Vagina (tissue), 2 donors: ENCODE measurements at regions not wholly inside any gene's neighbourhood (a gene's known extent, or its start where the extent isn't known, plus 50 kb on each side); places are given as distances from the start of the nearest gene placed in this dataset.
"Not testable (repeated sequence)": the region's sequence is repeated elsewhere in the genome, so short reads cannot be mapped to it uniquely, and the experiment has no call there.

Experiments
- DNase-seq, 2 donors: peaks; one replicate each; pipeline ENCODE4 v3.0.0-alpha.2; 2017; ENCODE audit errors: extremely low spot score in 2 of 2
- H3K27ac ChIP-seq: fragments of 200-600 bp; sonication (generic); one replicate; pipeline ENCODE4 v1.5.1; 2019
- H3K27me3 ChIP-seq: fragments of 200-600 bp; sonication (generic); one replicate; pipeline ENCODE4 v1.5.1; 2019
- H3K36me3 ChIP-seq, 2 donors: fragments of 200-600 bp; sonication (generic); one replicate each; pipeline ENCODE4 v1.5.1; 2017 to 2019
- H3K4me1 ChIP-seq: fragments of 200-600 bp; sonication (generic); one replicate; pipeline ENCODE4 v1.5.1; 2019
- H3K4me3 ChIP-seq, 2 donors: fragments of 200-600 bp; sonication (generic); 1 replicate in 1 of 2; 2 replicates in 1 of 2; pipeline ENCODE4 v1.5.1; 2016 to 2019
- H3K9me3 ChIP-seq: fragments of 200-600 bp; sonication (generic); one replicate; pipeline ENCODE4 v1.5.1; 2019
- CTCF ChIP-seq, 3 experiments: fragments of 450-650 bp in 2 of 3; fragments of 200-600 bp in 1 of 3; sonication (generic) in 1 of 3; IDR thresholded peaks; one replicate each; pipeline ENCODE4 v1.5.1; 2017 to 2019; ENCODE audit warnings: antibody characterized with exemption in 3 of 3, mild to moderate bottlenecking in 2 of 3, moderate library complexity in 2 of 3
- POLR2A ChIP-seq, 2 donors: fragments of 450-650 bp; IDR thresholded peaks; one replicate each; pipeline ENCODE4 v1.6.1; 2017; ENCODE audit warnings: antibody characterized with exemption in 2 of 2, mild to moderate bottlenecking in 2 of 2, moderate library complexity in 2 of 2
- POLR2AphosphoS5 ChIP-seq, 2 donors: sonication (generic); formaldehyde crosslinking; IDR thresholded peaks; one replicate each; pipeline ENCODE4 v1.9.0; 2017; ENCODE audit warnings: antibody characterized with exemption in 2 of 2, mild to moderate bottlenecking in 2 of 2, low read depth in 1 of 2; ENCODE audit not compliant: insufficient read depth in 1 of 2
- intact Hi-C: fragments of 100-400 bp; cut with DNase I; formaldehyde crosslinking; loops from one replicate; pipeline ENCODE4 v1.15.1; 2023

- Histone ChIP-seq H3K9me3 (no peaks in the 10 kb centered on the region), H3K27ac (no peak overlapping the region), H3K4me1 (peaks cover 13% of the 10 kb centered on the region), H3K36me3 (no peaks in the 10 kb centered on the region), H3K4me3 (no peak overlapping the region), H3K27me3 (no peaks in the 10 kb centered on the region)
- TF ChIP-seq POLR2AphosphoS5 (IDR thresholded peaks at IDR 0.05; ENCODE audit: insufficient read depth in 1 of 2, low read depth in 1 of 2) (no peak), POLR2A (IDR thresholded peaks at IDR 0.05) (no peak)
- intact Hi-C loops, result no loop called here
- peak in 1 of 2 donors; percentile 47 for DNase-seq
These were observed 92.4 kb upstream of the HS3ST2 start for GRCh38 chr16:22721511-22722100.

DNA sequence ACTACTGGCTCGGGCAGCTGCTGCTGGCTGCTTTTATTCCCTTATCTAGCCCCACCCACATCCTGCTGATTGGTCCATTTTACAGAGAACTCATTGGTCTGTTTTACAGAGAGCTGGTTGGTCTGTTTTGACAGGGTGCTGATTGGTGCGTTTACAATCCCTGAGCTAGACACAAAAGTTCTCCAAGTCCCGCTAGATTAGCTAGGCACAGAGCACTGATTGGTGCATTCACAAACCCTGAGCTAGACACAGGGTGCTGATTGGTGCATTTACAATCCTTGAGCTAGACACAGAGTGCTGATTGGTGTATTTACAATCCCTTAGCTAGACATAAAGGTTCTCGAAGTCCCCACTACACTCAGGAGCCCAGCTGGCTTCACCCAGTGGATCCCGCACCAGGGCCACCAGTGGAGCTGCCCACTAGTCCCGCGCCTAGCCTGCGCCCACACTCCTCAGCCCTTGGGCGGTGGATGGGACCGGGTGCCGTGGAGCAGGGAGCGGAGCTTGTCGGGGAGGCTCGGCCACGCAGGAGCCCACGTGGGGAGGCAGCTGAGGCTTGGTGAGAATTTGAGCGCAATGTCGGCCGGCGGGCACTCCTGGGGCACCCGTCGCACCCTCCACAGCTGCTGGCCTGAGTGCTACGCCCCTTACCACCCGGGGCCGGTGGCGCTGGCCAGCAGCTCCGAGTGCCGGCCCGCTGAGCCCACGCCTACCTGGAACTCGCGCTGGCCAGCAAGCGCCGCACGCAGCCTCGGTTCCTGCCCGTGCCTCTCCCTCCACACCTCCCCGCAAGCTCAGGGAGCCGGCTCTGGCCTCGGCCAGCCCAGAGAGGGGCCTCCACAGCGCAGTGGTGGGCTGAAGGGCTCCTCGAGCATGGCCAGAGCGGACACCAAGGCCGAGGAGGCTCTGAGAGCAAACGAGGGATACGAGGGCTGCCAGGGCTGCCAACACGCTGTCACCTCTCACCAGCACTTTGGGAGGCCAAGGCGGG is 91.1 kb upstream of the HS3ST2 start:
- intact Hi-C loops, H3K27ac ChIP-seq, H3K27me3 ChIP-seq, H3K4me3 ChIP-seq, H3K36me3 ChIP-seq, H3K9me3 ChIP-seq: not testable (repeated sequence)
- peak in 1 of 2 donors; percentile 34 for DNase-seq
- H3K4me1 ChIP-seq, result peaks cover 13% of the 10 kb centered on the region

DNA sequence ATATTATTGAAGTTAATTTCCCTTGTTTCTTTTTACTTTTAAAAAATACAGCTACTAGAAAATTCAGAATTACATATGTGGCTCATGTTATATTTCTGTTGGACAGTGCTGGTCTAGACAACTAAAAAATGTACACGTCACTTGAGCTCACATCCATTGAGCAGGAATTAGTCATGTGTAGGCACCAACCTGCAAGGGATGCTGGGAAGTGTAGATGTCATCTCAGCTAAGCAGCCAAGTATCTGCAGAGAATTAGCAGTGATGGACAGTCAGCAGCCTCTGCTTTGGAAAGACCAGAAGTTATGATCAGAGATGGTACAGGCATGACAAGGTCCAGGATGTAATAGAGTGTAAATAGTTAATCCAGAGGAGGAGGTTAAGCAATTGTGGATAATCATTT is 87.1 kb upstream of the HS3ST2 start:
- no peak overlapping the region for H3K27ac ChIP-seq
- no peaks in the 10 kb centered on the region for H3K27me3 ChIP-seq
- no peak for DNase-seq
- no peak overlapping the region for H3K4me3 ChIP-seq
- TF ChIP-seq POLR2A (IDR thresholded peaks at IDR 0.05) (no peak), POLR2AphosphoS5 (IDR thresholded peaks at IDR 0.05; ENCODE audit: insufficient read depth in 1 of 2, low read depth in 1 of 2) (no peak), CTCF (IDR thresholded peaks at IDR 0.05) (no peak)
- no peaks in the 10 kb centered on the region for H3K36me3 ChIP-seq
- intact Hi-C loops, result no loop called here
- no peaks in the 10 kb centered on the region for H3K9me3 ChIP-seq
- H3K4me1 ChIP-seq, result no peaks in the 10 kb centered on the region

DNA sequence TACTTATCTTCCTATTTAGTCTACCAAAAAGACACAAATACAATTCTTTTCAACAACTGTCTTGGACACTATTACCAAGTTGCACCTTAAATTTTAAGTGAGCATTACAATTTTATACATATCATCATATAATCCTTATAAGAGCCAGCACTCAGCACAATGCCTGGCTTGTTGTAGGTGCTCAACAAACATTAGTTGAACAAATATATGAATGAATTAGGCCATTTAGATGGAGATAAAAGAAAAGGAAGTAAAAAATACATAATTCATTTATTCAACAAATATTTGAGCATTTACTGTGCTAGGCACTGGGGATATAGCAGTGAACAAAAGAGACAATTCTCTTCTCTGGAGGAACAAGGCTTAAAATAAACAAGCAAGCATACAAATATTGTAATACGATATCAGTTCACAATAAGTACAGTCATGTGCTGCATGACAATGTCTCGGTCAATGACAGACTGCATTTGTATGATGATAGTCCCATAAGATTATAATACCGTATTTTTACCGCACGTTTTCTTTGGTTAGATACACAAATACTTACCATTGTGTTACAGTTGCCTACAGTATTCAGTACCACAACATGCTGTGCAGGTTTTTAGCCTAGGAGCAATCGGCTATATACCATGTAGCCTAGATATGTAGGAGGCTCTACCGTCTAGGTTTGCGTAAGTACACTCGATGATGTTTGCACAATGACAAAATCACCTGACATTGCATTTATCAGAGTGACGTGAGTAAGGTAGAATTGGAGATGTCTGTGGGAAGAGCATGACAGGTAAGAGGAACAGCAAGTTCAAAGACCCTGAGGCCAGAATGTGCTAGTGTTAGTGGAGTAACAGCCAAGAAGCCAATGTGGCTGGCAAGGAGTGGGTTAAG is 86.4 kb upstream of the HS3ST2 start:
- Histone ChIP-seq H3K4me3 (no peak overlapping the region), H3K9me3 (no peaks in the 10 kb centered on the region), H3K36me3 (no peaks in the 10 kb centered on the region), H3K4me1 (no peaks in the 10 kb centered on the region), H3K27ac (no peak overlapping the region), H3K27me3 (no peaks in the 10 kb centered on the region)
- no peak for DNase-seq
- TF ChIP-seq CTCF (IDR thresholded peaks at IDR 0.05) (no peak), POLR2A (IDR thresholded peaks at IDR 0.05) (no peak), POLR2AphosphoS5 (IDR thresholded peaks at IDR 0.05; ENCODE audit: insufficient read depth in 1 of 2, low read depth in 1 of 2) (no peak)
- intact Hi-C loops, result no loop called here

DNA sequence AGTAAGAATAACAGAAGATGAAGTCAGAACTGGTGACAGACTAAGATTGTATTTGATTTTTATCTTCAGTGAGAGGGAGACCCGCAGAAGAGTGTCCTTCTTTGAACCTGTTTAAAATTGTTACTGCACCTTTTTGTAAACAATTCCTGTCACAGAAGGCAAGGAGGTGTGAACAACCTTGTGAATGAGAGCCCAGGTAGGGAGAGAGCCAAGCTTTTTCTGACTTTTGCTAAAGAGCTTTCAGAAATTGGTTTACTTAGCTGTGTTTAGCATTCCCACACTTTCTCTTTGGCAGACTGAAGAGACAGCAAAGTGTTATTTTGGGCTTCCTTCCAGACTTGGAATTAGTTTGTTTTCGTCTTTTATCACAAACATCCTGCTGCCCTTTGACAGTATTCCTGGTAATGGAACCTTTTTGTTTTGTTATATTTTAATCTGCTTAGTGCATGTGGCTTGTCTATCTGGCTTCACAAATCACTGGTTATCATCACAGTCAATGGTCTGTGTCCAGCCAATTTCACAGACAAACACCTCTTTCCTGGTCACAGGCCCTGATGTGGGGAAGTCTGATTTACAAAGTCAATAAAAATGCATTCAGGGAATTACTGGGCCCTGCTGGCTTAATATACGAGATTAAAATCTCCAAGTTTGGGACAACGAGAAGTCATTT is 85.7 kb upstream of the HS3ST2 start:
- Histone ChIP-seq H3K9me3 (no peaks in the 10 kb centered on the region), H3K4me1 (no peaks in the 10 kb centered on the region), H3K27me3 (no peaks in the 10 kb centered on the region), H3K27ac (no peak overlapping the region), H3K4me3 (no peak overlapping the region), H3K36me3 (no peaks in the 10 kb centered on the region)
- no peak for DNase-seq
- intact Hi-C loops, result no loop called here
- TF ChIP-seq POLR2A (IDR thresholded peaks at IDR 0.05) (no peak), POLR2AphosphoS5 (IDR thresholded peaks at IDR 0.05; ENCODE audit: insufficient read depth in 1 of 2, low read depth in 1 of 2) (no peak), CTCF (IDR thresholded peaks at IDR 0.05) (no peak)
